Natural killer cell (primary cell): ENCODE measurements at regions not wholly inside any gene's neighbourhood (a gene's known extent, or its start where the extent isn't known, plus 50 kb on each side); places are given as distances from the start of the nearest gene placed in this dataset.

Experiments used
- ATAC-seq, 3 donors: fragments of 150-1000 bp in 2 of 3; fragments of 200-7000 bp in 1 of 3; cut with Tn5 transposase; 1 replicate in 1 of 3; 2 replicates in 2 of 3; pipeline ENCODE4 v1.10.0; 2021; ENCODE audit warnings: mild to moderate bottlenecking in 2 of 3, moderate library complexity in 2 of 3
- DNase-seq, 2 donors: peaks; one replicate each; pipeline versions ENCODE4 v3.0.0 to v3.0.0-alpha.2; 2013 to 2021; ENCODE audit warnings: mixed read lengths in 1 of 2
- H3K27ac ChIP-seq: one replicate; pipeline ENCODE4 v1.5.1; 2013; ENCODE audit warnings: mild to moderate bottlenecking, low read length
- H3K27me3 ChIP-seq: one replicate; pipeline ENCODE4 v1.6.1; 2013; ENCODE audit warnings: low read length; ENCODE audit not compliant: control insufficient read depth, insufficient read depth
- H3K36me3 ChIP-seq: one replicate; pipeline ENCODE4 v1.6.1; 2013; ENCODE audit warnings: low read length; ENCODE audit not compliant: control insufficient read depth, insufficient read depth
- H3K4me1 ChIP-seq: one replicate; pipeline ENCODE4 v1.6.1; 2013; ENCODE audit warnings: low read length; ENCODE audit not compliant: control insufficient read depth, insufficient read depth
- H3K4me3 ChIP-seq: one replicate; pipeline ENCODE4 v1.5.1; 2013; ENCODE audit warnings: low read length
- H3K9me3 ChIP-seq: one replicate; pipeline ENCODE4 v1.6.1; 2013; ENCODE audit warnings: low read length; ENCODE audit not compliant: control insufficient read depth, insufficient read depth
- H3K27ac Mint-ChIP-seq, 2 donors: one replicate each; pipeline ENCODE4 v1.8.0; 2022; ENCODE audit warnings: mild to moderate bottlenecking in 2 of 2, mixed read lengths in 2 of 2, moderate library complexity in 1 of 2
- H3K27me3 Mint-ChIP-seq, 2 donors: one replicate each; pipeline ENCODE4 v1.8.0; 2022; ENCODE audit warnings: low read depth in 2 of 2, mixed read lengths in 2 of 2
- H3K36me3 Mint-ChIP-seq: one replicate; pipeline ENCODE4 v1.8.0; 2022; ENCODE audit warnings: mixed read lengths
- H3K4me1 Mint-ChIP-seq, 2 donors: one replicate each; pipeline ENCODE4 v1.8.0; 2022; ENCODE audit warnings: mixed read lengths in 2 of 2
- H3K4me3 Mint-ChIP-seq: one replicate; pipeline ENCODE4 v1.8.0; 2022; ENCODE audit warnings: mild to moderate bottlenecking, moderate library complexity, mixed read lengths
- H3K9me3 Mint-ChIP-seq, 2 donors: one replicate each; pipeline ENCODE4 v1.8.0; 2022; ENCODE audit warnings: mixed read lengths in 2 of 2
- WGBS: methylation state at CpG from one replicate; pipeline ENCODE4 v1.1.7; 2013; ENCODE audit warnings: missing lambda C conversion rate; ENCODE audit not compliant: insufficient coverage; 5-methylcytosine and 5-hydroxymethylcytosine counted together
- intact Hi-C: fragments of 100-400 bp; cut with micrococcal nuclease; formaldehyde crosslinking; loops from one replicate; pipeline ENCODE4 v1.14.2; 2022
- TF ChIP-seq, protein P1 (sequence below): fragments of 200-600 bp; IDR thresholded peaks from one replicate; pipeline ENCODE4 v1.8.0; 2022; ENCODE audit warnings: antibody characterized with exemption

DNA sequence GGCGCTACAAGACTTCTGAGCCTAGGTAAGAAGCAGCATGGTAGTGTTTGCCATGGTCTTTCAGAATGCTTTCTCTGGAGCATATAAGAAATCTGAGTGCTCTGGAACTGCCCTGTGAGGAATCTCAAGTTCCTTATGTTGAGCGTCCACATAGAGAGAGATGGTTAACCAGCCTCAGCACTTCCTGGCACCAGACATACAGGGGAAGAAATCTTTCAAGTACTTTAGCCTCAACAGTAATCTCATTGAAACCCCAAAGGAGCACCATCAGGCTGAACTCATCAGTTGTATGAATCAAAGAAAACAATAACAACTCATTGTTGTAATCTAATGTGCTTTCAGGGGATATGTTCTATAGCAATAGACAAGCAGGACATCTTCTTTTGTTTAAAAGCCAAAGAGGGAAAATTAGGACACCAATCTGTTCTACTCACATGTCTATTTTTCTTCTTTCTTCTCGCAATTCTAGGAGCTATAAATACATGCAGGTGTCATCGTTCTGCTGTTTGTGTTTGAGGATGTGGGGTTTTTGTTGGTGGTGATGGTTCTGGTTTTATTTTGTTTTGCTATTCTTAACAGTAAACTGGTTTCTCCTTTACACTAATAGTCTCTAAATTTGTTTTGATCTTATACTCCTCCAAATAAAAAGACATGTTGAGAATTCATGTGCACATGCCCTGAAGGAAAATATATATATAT lies 1145.0 kb upstream of the LRRN3 start:
- Histone ChIP-seq H3K36me3 (no peaks in the 10 kb centered on the region), H3K27me3 (no peaks in the 10 kb centered on the region), H3K9me3 (no peaks in the 10 kb centered on the region), H3K27ac (no peak overlapping the region), H3K4me3 (no peak overlapping the region), H3K4me1 (no peaks in the 10 kb centered on the region)
- peaks cover 11 to 15% of the 10 kb centered on the region in 2 donors for H3K9me3 Mint-ChIP-seq
- TF ChIP-seq, protein P1, sequence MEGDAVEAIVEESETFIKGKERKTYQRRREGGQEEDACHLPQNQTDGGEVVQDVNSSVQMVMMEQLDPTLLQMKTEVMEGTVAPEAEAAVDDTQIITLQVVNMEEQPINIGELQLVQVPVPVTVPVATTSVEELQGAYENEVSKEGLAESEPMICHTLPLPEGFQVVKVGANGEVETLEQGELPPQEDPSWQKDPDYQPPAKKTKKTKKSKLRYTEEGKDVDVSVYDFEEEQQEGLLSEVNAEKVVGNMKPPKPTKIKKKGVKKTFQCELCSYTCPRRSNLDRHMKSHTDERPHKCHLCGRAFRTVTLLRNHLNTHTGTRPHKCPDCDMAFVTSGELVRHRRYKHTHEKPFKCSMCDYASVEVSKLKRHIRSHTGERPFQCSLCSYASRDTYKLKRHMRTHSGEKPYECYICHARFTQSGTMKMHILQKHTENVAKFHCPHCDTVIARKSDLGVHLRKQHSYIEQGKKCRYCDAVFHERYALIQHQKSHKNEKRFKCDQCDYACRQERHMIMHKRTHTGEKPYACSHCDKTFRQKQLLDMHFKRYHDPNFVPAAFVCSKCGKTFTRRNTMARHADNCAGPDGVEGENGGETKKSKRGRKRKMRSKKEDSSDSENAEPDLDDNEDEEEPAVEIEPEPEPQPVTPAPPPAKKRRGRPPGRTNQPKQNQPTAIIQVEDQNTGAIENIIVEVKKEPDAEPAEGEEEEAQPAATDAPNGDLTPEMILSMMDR: no peak
- H3K36me3 Mint-ChIP-seq: no peaks in the 10 kb centered on the region
- H3K27me3 Mint-ChIP-seq: no peaks in the 10 kb centered on the region
- no peak overlapping the region for H3K27ac Mint-ChIP-seq
- ATAC-seq (no peak), DNase-seq (no peak)
- WGBS: 91% methylated on average over 2 of the region's 4 CpGs
- no peak overlapping the region for H3K4me3 Mint-ChIP-seq
- no peaks in the 10 kb centered on the region for H3K4me1 Mint-ChIP-seq
- intact Hi-C loops: no loop called here

DNA sequence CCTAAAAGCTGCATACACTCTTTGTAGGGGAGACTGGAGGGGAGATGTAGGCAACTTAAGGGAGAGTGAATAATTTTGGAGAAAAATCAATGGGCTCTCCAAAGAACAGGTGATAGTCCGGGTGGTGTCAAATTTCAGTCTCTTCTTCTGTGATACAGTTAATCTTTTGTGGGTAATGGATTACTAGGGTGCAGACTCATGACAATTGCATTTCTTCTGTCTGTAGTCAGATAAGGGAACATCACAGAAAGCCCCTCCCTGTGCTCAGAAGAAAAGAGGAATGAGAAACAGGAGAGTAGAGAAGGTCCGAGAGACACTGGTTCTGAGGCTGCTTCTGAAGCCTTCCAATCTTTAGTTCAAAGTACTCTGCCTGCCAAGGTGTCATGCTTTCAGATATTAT lies 1140.7 kb upstream of the LRRN3 start:
- DNase-seq (no peak), ATAC-seq (no peak)
- Mint-ChIP-seq H3K27ac (no peak overlapping the region), H3K9me3 (peaks cover 15 to 16% of the 10 kb centered on the region in 2 donors), H3K27me3 (no peaks in the 10 kb centered on the region), H3K4me1 (no peaks in the 10 kb centered on the region), H3K36me3 (peaks cover 5% of the 10 kb centered on the region), H3K4me3 (no peak overlapping the region)
- H3K4me3 ChIP-seq: no peak overlapping the region
- TF ChIP-seq, protein P1: no peak
- H3K36me3 ChIP-seq: no peaks in the 10 kb centered on the region
- 86% methylated on average over 2 of the region's 2 CpGs for WGBS
- intact Hi-C loops: no loop called here
- peaks cover 4% of the 10 kb centered on the region for H3K9me3 ChIP-seq
- H3K27me3 ChIP-seq: no peaks in the 10 kb centered on the region
- no peaks in the 10 kb centered on the region for H3K4me1 ChIP-seq
- H3K27ac ChIP-seq: no peak overlapping the region

- H3K27me3 ChIP-seq: no peaks in the 10 kb centered on the region
- no peak overlapping the region for H3K4me3 ChIP-seq
- Mint-ChIP-seq H3K4me1 (no peaks in the 10 kb centered on the region), H3K27me3 (no peaks in the 10 kb centered on the region), H3K27ac (no peak overlapping the region), H3K36me3 (peaks cover 9% of the 10 kb centered on the region), H3K4me3 (no peak overlapping the region), H3K9me3 (peaks cover 15 to 20% of the 10 kb centered on the region in 2 donors)
- intact Hi-C loops: no loop called here
- 71% methylated on average over 1 of the region's 3 CpGs for WGBS
- no peak overlapping the region for H3K27ac ChIP-seq
- TF ChIP-seq, protein P1: no peak
- H3K9me3 ChIP-seq: peaks cover 4% of the 10 kb centered on the region
- no peaks in the 10 kb centered on the region for H3K4me1 ChIP-seq
- no peak for DNase-seq
- H3K36me3 ChIP-seq: no peaks in the 10 kb centered on the region
- ATAC-seq: no peak
These were observed 1139.9 kb upstream of the LRRN3 start for GRCh38 chr7:109950821-109951564.
